Neural crest cell (in vitro differentiated cells): ENCODE measurements at regions not wholly inside any gene's neighbourhood (a gene's known extent, or its start where the extent isn't known, plus 50 kb on each side); places are given as distances from the start of the nearest gene placed in this dataset.
"Not testable (repeated sequence)": the region's sequence is repeated elsewhere in the genome, so short reads cannot be mapped to it uniquely, and the experiment has no call there.

Source experiments
- DNase-seq: peaks from one replicate; pipeline ENCODE4 v3.0.0; 2021; ENCODE audit warnings: low read depth, mixed read lengths, low spot score
- H3K27ac Mint-ChIP-seq: one replicate; pipeline ENCODE4 v1.8.0; 2021; ENCODE audit warnings: mild to moderate bottlenecking, mixed read lengths; ENCODE audit not compliant: unreplicated experiment
- H3K27me3 Mint-ChIP-seq: 2 replicates; pipeline ENCODE4 v1.8.0; 2021; ENCODE audit warnings: low read depth, mild to moderate bottlenecking, mixed read lengths
- H3K36me3 Mint-ChIP-seq: 2 replicates; pipeline ENCODE4 v1.8.0; 2021; ENCODE audit warnings: low read depth, mild to moderate bottlenecking, mixed read lengths
- H3K4me1 Mint-ChIP-seq: 2 replicates; pipeline ENCODE4 v1.8.0; 2021; ENCODE audit warnings: mixed read lengths
- H3K4me3 Mint-ChIP-seq: one replicate; pipeline ENCODE4 v1.8.0; 2021; ENCODE audit warnings: mild to moderate bottlenecking, mixed read lengths
- H3K9me3 Mint-ChIP-seq: 2 replicates; pipeline ENCODE4 v1.8.0; 2021; ENCODE audit warnings: mixed read lengths
- TF ChIP-seq, protein P1 (sequence below): fragments of 200-600 bp; sonication (generic); conservative IDR thresholded peaks from 2 replicates; pipeline ENCODE4 v1.5.0; 2021; ENCODE audit warnings: antibody characterized with exemption, mild to moderate bottlenecking

DNA sequence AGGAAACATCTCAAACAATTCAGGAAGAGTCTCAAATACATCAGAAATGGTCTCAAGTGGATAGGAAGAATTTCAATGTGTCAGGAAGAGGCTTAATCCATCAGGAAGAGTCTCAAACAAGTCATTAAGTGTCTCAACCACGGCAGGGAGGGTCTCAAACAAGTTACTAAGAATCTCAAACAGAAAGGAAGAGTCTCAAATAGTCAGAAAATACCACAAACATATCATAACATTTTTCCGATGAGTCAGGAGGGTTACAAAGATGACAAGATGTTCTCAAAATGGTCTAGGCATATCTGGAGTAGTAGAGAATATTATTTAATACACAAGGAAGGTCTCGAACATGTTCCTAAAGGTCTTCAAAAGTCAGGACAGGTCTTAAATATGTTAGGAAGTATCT, 109.3 kb upstream of the USP9X start:
- TF ChIP-seq, protein P1, sequence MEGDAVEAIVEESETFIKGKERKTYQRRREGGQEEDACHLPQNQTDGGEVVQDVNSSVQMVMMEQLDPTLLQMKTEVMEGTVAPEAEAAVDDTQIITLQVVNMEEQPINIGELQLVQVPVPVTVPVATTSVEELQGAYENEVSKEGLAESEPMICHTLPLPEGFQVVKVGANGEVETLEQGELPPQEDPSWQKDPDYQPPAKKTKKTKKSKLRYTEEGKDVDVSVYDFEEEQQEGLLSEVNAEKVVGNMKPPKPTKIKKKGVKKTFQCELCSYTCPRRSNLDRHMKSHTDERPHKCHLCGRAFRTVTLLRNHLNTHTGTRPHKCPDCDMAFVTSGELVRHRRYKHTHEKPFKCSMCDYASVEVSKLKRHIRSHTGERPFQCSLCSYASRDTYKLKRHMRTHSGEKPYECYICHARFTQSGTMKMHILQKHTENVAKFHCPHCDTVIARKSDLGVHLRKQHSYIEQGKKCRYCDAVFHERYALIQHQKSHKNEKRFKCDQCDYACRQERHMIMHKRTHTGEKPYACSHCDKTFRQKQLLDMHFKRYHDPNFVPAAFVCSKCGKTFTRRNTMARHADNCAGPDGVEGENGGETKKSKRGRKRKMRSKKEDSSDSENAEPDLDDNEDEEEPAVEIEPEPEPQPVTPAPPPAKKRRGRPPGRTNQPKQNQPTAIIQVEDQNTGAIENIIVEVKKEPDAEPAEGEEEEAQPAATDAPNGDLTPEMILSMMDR, result no peak
- DNase-seq, result no peak
- no peaks in the 10 kb centered on the region for H3K27me3 Mint-ChIP-seq
- H3K4me3 Mint-ChIP-seq, result no peak overlapping the region
- no peaks in the 10 kb centered on the region for H3K4me1 Mint-ChIP-seq
- H3K9me3 Mint-ChIP-seq, result peaks cover 31% of the 10 kb centered on the region
- H3K36me3 Mint-ChIP-seq, result peaks cover 7% of the 10 kb centered on the region
- no peak overlapping the region for H3K27ac Mint-ChIP-seq

DNA sequence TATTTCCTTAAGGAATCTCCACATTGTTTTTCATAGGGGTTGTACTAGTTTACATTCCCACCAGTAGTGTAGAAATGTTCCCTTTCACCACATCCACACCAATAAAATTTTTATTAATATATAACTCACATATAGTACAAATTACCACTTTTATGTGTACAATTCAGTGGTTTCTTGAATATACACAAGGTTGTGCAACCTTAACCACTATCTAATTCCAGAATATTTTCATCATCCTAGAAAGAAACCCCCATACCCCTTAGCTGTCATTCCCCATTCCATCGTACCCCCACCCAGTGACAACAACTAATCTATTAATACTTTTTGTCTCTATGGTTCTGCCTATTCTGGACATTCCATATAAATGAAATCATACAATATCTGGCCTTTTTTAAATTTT, 108.3 kb upstream of the USP9X start:
- H3K27ac Mint-ChIP-seq, result no peak overlapping the region
- no peak for DNase-seq
- peaks cover 28% of the 10 kb centered on the region for H3K9me3 Mint-ChIP-seq
- no peak overlapping the region for H3K4me3 Mint-ChIP-seq
- TF ChIP-seq, protein P1, result no peak
- H3K4me1 Mint-ChIP-seq, result no peaks in the 10 kb centered on the region
- peaks cover 4% of the 10 kb centered on the region for H3K36me3 Mint-ChIP-seq
- no peaks in the 10 kb centered on the region for H3K27me3 Mint-ChIP-seq

DNA sequence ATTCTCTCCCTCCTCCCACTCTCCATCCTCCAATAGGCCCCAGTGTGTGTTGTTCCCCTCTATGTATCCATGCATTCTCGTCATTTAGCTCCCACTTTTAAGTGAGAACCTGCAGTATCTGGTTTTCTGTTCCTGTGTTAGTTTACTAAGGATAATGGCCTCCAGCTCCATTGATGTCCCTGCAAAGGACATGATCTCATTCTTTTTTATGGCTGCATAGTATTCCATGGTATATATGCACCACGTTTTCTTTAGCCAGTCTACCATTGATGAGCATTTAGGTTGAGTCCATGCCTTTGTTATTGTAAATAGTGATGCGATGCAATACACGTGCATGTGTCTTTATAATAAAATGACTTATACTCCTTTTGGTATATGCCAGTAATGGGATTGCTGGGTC, 100.3 kb upstream of the USP9X start:
- peaks cover 4% of the 10 kb centered on the region for H3K4me1 Mint-ChIP-seq
- DNase-seq, result no peak
- no peak overlapping the region for H3K27ac Mint-ChIP-seq
- peaks cover 5% of the 10 kb centered on the region for H3K36me3 Mint-ChIP-seq
- peaks cover 11% of the 10 kb centered on the region for H3K9me3 Mint-ChIP-seq
- TF ChIP-seq, protein P1, result no peak
- H3K27me3 Mint-ChIP-seq, result no peaks in the 10 kb centered on the region
- no peak overlapping the region for H3K4me3 Mint-ChIP-seq

DNA sequence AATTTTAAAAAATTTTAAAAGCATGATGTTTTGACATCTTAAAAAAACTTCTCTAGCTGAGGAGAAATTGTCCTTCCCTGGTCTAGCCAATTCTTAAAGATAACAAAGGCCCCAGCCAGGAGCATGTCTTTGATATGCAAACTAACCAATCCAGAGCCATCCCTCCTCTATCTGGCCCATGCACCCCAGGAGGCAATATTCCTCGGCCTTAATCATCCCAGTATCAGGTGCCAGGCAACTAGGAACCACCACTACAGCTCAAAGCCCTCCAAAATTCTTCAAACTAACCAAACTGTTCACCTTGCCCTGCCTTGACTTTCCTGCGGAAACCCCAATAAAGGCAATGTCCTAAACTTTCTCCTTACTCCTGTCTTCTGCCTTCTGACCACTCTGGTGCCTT, 97.8 kb upstream of the USP9X start:
- TF ChIP-seq, protein P1, result no peak
- H3K9me3 Mint-ChIP-seq, result peaks cover 17% of the 10 kb centered on the region

DNA sequence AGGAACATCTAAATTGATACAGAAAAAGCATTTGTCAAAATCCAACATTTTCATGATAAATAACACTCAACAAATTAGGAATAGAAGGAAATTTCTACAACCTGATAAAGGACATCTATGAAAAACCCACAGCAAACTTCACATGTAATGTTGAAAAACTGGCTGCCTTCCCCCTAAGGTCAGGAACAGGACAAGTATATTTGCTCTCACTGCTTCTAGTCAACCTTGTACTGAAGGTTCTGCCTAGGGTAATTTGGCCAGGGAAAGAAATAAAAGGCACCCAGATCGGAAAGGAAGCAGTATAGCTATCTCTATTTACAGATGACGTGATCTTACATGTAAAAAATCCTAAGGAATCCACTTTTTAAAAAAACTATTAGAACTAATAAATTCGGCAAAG, 97.1 kb upstream of the USP9X start:
- H3K4me1 Mint-ChIP-seq, result peaks cover 4% of the 10 kb centered on the region
- H3K27me3 Mint-ChIP-seq, result no peaks in the 10 kb centered on the region
- H3K4me3 Mint-ChIP-seq, result no peak overlapping the region
- H3K36me3 Mint-ChIP-seq, result peaks cover 5% of the 10 kb centered on the region
- H3K27ac Mint-ChIP-seq, result no peak overlapping the region
- DNase-seq, result no peak
- H3K9me3 Mint-ChIP-seq, result peaks cover 17% of the 10 kb centered on the region
- TF ChIP-seq, protein P1, result no peak

More for the DNA sequence above, 97.8 kb upstream of the USP9X start:
- Mint-ChIP-seq H3K27ac (no peak overlapping the region), H3K36me3 (peaks cover 5% of the 10 kb centered on the region), H3K4me1 (peaks cover 4% of the 10 kb centered on the region), H3K27me3 (no peaks in the 10 kb centered on the region), H3K4me3 (no peak overlapping the region)
- no peak for DNase-seq

DNA sequence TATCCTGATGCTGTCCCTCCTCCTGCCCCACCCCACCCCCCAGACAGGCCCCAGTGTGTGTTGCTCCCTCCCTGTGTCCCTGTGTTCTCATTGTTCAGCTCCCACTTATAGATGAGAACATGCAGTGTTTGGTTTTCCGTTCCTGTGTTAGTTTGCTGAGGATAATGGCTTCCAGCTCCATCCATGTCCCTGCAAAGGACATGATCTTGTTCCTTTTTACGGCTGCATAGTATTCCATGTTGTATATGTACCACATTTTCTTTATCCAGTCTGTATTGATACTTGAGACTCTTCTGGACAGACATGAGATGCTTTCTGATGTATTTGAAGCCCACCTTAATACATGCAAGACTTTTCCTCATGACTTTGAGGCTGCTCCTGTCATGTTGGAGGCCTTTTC, 91.8 kb upstream of the USP9X start:
- H3K27me3 Mint-ChIP-seq, DNase-seq, H3K4me3 Mint-ChIP-seq, H3K27ac Mint-ChIP-seq: not testable (repeated sequence)
- peaks cover 11% of the 10 kb centered on the region for H3K4me1 Mint-ChIP-seq
- peaks cover 19% of the 10 kb centered on the region for H3K9me3 Mint-ChIP-seq
- H3K36me3 Mint-ChIP-seq, result peaks cover 14% of the 10 kb centered on the region
